ENCODE measurements at regions not wholly inside any gene's neighbourhood (a gene's known extent, or its start where the extent isn't known, plus 50 kb on each side); places are given as distances from the start of the nearest gene placed in this dataset.
"Not testable (repeated sequence)": the region's sequence is repeated elsewhere in the genome, so short reads cannot be mapped to it uniquely, and the experiment has no call there.

DNA sequence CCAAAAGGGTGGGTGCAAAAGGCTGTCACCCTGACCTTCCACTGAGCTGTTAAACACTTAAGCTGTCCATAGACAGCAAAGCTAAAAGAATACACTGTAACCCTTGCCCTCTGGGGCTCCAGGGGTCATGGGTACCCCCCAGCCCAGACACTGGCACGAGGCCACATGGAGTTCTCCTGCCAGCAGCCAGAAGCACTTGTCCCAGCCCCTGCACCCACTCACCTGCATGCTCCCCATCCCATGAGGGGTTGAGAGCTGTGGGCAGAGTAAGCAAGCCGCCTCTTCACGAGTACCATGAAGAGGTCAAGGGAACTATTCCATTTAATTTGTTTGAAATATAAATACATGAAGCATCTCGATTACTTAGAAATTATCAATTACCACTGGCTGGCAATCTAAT lies 867.1 kb upstream of the ZEB2 start:
- DNase-seq: no peak

DNA sequence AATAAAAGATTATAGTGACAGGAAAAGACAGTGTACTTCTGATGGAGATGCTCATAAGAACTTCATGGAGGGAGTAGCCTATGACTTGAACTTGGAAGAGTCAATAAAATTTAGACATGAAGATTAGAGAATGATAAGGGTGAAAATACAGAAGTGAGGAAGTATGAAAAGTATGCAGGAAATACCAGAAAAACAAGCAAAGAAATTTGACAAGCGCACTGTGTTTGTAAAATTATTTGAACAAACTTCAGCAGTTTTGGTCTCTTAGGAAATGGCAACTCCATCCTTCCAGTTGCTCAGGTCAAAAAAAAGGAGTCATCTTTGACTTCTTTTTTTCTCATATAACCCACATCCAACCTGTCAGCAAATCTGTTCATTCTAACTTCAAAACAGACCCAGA lies 864.0 kb upstream of the ZEB2 start:
- no peak for DNase-seq

DNA sequence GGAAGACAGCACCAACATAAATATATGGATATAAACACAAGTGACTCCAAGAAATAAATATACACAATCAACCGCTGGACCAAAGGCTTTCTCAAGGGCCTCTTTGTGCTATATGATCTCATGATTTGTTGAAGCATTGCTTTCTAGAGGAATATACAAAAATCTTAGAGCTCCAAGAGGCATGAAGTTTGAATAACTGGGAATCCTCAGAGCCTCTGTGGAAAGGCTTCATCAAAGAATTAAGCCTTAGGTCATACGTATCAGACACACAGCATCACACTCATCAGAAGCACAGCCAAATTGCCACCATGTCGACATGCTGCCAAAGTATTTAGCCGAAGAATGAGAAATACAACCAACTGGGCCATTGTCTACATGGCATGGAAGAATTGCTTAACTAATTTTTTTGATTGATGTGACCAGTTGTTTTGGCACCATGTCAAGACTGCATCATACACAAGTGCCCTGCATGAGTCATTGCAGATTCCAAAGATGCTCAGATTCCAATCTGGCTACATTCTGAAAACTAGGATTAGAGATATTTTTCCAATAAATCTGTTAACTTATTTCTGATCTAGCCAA lies 860.6 kb upstream of the ZEB2 start:
- DNase-seq: no peak

DNA sequence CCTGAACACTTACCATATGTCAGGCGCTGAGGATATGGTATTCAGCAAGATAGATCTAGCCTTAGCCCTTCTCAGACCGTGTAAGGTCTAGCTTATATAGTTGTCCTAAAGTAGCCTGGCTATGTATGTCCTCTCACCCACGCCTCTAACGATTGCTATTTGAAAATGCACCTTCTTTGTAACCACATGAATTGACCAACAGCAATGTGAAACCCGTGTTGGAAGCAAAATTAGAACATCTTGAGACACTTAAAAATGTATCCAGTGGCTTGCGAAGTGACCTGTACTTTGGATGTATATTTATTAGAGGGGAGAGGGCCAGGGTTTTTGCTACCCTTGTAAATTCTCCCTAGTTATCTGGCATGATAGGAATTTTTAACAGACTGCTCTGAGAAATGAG lies 860.0 kb upstream of the ZEB2 start:
- DNase-seq: no peak

DNA sequence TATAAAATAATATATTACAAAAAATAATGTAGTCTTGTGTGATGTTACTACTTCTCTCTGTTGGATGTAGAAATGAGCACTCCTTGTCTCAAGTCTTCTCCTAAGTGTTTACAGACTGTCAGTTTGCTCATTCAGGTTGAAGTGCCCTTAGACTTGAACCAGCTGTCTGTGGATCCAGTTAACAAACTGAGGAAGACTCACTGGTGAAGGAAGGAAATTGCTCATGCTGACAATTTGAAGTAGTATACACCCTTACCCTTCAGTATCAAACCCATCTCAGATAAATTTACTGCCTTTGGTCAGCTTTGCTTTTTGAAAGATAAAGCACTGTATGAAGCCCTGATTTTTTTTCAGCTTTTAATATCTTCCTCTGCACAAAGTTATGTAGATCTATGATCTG lies 854.2 kb upstream of the ZEB2 start:
- no peak for DNase-seq

DNA sequence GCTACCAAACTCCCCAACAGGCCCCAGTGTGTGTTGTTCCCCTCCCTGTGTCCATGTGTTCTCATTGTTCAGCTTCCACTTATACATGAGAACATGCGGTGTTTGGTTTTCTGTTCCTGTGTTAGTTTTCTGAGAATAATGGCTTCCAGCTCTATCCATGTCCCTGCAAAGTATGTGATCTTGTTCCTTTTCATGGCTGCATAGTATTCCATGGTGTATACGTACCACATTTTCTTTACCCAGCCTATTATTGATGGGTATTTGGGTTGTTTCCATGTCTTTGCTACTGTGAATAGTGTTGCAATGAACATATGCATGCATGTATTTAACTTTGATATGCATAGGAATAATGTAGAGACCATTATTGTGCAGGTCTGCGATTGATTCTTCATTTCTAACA lies 847.4 kb upstream of the ZEB2 start:
- not testable (repeated sequence) for DNase-seq

DNA sequence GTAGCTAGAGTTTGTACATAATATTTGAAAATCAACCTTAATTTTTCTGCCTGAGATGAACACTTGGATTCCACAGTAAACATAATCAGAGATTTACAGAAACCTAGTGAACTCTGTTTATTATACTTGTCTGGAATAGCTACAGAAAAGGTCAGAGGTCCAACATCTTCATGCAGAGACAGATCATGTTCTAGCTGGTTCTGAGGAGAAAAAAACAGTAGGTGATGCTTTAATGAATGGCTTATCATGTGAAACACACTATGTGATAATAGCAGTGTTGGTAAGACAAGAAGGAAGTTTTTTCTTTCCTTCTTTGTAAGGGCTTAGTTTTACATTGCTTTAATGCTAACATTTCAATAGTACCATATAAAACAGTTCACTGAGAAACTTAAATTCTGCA lies 846.4 kb upstream of the ZEB2 start:
- no peak for DNase-seq

DNA sequence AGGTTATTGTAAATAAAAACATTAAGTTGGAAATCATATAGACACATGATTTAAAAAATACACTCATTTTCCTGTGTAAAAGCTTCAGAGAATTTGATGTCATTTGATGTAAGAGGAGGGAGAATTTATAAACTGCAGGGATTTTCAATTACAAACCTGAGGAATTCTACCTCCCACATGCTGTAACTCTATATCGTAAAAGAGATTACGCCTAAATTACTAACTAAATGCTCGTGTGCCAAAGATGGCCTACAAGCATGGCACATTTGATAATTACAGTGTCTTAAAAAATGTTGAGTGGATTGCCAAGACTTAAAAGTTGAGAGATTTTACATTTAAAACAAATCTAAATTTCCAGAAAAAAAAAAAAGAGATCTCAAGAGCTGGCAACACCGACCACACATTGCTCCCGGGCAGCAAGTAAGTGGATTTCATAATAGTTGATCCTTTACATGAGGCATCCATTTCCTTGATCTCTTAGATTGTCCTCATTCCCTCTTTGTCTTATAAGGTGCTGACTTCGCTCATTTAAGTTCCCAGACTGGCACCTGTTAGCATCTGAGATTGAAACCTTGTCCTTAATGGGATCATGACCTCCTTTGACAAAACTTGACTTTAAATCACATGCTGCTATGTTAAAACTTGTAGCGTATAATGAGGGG lies 840.3 kb upstream of the ZEB2 start:
- DNase-seq: no peak

DNA sequence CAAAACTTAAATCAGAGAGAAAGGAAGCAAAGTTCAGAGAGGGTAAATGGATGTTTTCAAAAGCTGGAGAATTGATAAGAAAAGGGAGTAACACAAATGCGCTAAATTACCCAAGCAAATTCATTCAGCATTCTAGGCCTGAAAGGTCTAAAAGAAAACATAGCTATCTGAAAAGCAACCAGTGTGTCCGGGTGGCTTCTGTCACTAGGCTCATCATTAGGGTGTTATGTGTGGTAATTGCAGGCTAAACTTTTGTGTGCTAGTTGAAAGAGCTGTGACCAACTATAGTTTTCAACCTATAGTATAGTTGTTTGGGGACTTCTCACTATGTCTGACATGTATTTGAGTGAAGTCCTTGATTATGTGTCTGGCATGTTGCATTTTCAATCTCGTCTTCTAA lies 839.6 kb upstream of the ZEB2 start:
- DNase-seq: no peak

DNA sequence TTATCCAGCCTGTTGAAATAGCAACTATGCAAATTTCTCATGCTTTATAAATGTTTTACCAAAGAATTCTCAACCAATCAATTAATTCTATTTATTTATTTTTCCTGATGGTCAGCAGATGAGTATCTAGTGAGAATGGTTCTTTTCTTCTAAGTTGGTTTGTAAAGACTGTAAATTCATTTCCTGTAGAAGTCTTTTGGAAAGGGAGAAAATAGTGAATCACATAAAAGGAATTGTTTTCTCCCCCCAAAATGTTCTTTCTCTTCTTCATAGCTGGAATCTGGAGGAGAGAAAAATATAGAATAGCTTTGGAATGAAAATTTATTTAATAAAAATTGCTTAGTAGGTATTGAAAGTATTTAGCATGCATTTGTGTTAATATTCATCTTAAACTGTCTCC lies 836.1 kb upstream of the ZEB2 start:
- no peak for DNase-seq

DNA sequence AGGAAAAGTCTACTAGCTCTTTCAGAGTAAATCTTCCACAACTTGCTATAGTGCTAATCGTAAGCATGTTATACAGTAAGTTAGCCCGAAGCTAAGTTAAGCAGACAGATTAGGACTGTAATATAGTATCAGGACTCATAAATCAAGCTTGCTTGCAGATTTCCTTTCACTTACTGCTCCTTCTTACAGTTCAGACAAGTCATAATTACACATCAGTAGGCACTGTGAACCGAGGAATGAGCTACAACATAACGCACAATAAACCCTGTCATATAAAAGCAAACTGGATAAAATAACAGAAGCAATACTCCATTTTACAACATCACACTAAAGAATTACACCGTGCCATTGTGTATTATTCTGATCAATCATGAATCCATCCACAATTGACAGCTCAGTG lies 832.6 kb upstream of the ZEB2 start:
- no peak for DNase-seq

DNA sequence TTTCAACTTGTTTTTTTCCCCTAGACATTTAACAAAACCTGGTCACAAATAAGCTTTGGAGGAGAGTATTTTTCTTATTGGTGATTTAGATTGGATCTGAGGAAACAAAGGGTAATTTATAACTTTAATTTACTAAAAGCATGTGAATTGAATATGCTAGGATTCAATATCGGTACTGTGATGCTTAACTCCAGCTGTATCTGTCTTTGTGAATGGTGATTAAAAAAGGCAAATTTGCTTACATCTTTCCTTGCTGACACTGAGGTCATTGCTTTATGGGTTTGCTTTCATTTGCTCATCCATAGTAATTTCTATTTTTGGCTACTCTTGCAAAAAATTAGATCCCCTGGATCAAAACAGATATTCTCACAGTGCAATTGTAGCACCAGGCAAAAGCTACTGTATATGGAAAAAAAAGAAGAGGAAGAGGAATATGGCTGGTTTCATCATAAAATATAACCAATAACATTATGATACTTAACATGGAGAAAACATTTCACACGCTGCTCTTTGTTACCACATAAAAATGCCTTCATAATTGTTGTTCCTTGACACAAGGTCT lies 832.0 kb upstream of the ZEB2 start:
- no peak for DNase-seq

DNA sequence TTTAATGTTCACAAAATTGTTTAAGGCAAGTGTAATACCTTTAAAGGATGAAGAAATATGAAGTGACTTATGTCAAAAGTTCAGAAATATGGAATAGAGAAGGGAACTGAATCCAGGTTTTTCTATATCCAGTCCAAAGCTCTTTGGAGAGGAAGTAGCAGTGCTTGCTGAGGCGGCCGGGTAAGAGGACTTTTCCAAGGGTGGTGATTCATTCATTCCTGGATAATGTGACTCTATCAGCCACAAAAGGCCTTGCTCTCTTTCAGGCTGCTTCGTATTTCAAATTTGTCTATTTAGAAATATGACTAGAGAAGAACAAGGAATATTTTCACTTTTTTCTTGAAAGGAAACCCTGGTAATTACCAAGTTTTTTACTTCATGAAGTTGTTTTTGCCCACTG lies 830.1 kb upstream of the ZEB2 start:
- DNase-seq: no peak

DNA sequence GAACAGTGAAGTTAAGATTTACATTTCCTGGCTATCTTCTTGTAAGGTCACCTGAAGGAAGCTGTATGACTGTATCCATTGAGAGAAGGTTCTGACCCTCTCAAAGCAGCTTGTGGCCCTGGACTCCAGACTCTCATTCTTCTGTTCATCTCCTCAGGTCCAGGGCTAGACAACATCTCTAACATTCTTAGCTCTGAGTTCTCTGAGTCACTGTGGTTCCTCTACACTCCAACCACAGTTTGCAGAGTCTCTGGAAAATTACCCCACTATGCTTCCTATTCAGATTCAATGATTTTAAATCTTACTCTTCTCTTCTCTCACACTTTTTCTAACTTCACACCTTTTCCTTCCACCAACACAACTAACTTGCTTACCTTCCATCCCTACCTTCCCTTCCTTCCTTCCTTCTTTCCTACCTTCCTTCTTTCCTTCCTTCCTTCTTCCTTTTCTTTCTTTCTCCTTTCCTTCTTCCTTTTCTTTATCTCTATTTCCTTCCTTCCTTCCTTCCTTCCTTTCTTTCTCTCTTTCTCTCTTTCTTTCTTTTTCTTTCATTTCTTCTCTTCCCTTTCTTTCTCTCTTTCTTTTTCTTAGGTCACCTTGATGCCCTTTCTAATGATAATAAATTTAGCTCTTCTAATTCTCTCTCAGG lies 824.3 kb upstream of the ZEB2 start:
- DNase-seq: no peak

DNA sequence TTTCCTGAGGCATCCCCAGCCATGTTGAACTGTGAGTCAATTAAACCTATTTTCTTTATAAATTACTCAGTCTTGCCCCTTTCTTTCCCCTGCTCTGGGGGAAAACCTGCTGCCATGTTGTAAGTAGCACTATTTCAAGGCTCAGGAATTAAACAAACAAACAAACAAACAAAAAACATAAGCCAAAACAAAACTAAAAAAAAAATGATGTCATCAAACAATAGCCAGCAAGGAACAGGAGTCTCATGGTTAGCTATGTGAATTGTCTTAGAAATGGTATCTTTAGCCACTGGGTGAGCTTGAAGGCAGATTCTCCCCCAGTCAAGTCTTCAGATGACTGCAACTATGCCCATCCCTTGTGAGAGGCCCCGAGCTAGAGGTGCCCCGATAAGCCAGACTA lies 823.4 kb upstream of the ZEB2 start:
- DNase-seq: no peak

DNA sequence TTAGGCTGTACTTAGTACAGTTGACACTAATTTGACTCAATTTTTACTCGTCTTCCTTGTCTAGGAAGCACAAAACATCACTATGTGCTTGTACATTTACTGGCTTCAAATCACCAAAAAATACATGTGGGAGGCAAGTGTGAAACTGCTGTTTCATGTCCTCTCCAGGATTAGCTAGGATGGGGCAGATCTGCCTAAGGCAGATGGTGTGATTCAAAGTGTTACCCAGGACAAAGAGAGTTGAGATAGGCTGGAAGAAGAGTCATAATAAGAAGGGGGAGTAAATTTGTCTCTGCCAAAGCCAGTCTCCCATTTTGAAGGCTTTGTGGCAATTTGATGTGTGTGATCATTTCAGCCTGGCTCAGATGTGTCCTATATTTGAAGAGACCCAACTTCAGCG lies 821.6 kb upstream of the ZEB2 start:
- no peak for DNase-seq

DNA sequence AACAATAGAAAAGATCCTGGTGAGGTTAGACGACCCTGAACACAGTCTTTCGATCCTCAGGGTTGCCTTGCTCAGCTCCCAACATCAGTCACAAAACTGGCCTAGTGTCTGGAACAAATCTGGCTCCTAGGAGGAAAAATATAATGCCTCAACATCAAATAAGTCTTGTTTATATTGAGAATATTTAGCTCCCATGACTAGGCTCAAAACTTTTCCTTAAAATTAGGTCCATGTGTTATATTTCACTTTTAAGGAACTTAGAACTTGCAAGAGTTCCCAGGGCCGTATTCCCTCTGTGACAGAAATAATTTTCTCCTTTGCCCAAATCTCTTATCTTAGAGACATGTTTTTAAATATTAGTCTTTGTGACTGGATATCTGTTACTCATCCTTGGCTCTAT lies 819.7 kb upstream of the ZEB2 start:
- DNase-seq: no peak

DNA sequence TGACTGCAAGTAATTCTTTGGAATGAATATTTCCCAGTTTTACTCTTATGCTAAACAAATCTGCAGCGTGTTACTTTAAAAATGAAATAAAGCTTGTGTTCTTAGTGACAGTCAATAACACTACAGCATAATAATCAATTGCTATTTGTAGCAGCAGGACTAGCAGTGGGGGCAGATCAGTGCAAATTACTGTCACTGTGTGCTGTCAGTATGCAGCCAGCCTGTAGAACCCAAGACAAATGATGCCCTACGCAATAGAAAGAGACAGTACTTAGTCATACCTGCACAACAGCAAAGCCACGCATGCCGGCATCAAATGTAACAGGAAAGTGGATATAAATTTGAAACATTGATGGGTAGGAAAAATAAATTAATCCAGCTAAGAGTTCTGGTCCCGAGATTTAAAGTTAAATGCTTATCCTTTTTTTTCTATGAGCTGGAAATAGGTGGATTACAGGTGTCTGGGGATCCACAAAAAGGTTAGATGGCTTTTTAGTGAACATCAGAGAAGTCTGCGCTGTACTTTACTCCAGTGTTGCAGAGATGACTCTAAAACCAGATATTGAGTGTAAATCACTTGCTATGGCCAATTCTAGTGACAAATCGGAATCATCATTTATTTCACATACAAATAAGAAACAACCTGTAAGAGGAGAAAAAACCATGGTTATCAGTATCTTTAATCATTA lies 812.4 kb upstream of the ZEB2 start:
- no peak for DNase-seq

DNA sequence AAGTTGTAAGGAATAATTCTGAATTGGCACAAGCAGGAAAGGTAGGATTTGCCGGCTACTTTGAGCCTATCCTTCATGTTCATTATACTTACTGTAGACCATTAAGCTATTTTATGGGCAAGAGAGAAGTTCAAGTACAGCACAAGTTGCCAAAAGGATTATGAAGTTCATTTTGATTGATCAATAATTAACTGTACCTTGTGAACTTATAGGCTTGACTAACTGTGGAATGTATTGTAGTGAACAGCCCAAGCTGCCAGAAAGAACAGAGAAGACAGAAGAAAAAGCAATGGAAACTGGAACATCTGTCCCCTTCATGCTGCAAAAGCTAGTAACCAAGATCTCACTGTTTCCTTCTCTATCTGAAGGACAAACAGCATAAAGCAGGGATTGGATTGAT lies 810.1 kb upstream of the ZEB2 start:
- DNase-seq: no peak

DNA sequence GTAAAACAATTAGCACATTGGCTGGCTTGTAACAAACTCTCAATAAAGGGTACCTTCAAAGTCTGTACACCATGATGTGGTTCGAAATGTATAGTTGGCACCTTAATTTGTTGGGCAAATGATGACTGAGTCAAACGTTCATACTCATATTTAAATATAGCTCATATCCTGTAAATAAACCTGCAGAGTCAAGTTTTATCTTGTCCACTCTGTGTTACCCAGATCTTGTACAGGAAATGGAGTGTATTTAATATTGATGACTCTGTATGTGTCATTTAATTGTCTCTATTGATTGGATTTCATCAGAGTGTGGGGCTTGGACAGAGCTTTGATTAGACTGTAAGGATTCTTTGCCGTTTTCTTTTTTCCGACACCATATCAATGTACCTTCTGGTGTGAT lies 805.6 kb upstream of the ZEB2 start:
- no peak for DNase-seq

DNA sequence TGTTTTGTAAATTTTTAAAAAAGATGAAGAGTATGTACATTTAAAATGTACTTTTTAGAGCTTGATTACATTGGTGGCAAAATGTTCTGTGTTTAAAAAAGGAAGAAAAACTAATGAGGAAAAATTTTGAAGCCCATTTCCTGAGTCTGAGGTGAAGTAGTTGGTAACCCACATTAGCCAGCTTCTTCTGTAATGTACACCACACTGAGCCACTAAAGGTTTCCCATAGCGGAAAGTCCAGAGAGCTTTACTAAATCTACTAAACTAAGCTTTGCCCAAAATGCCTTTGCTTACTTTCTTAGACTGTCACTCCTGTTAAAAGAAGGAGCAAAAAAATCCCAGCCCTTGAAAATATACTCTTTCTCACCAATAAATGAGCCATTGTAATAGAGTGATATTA lies 804.8 kb upstream of the ZEB2 start:
- no peak for DNase-seq

DNA sequence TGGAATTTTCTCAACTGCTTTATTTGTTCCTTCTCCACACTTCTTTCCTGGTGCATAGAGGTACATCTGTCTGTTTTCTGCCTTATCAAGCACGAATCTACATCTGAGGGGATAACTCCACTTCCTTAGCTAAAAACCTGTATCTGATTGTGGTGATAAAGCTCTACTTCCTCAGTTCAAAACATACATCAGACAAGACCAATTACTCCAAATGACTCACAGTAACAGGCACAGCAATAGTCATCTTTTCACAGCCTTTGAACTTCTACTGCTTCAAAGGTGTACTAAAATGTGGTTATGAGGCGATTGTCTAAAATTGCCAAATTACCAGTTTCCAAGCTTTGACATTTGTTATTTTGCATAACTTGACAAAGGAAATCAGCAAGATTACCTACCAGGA lies 803.6 kb upstream of the ZEB2 start:
- no peak for DNase-seq

DNA sequence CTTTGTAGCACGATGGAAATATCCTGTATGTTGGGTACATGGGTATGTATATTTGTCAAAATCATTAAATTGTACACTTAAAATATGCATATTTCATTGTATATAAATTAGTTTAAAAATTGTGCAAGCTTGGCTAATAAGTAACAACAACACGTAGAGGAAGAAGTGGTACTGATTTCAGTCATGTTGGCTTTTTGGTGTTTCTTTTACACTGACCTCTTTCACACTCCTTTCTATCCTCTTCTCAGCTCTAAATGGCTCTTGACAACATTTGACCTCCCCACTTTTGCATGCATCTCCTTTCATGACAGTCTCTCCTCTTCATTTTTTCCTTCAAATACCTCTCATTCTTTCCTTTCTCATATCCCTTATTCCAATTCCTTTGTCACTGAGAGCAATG lies 801.4 kb upstream of the ZEB2 start:
- no peak for DNase-seq

DNA sequence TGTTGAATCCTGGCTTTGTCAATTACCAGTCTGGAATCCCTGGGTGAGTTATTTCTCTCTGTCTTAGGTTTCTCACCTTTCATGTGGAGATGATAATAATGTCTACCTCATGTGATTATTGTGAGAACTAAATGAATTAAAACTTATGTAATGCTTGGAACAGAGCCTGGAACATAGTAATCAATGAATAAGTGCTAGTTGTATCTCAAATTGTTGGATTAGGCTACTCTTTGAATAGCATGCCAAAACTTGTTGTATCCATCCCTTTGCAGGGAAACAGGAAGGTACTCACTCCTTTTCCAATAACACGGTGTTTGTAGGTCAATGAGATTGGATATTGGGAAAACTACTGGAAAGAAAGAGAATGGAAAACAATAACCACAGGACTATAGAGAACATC lies 796.6 kb upstream of the ZEB2 start:
- no peak for DNase-seq
